Fibroblast of mammary gland (primary cell): ENCODE measurements at regions not wholly inside any gene's neighbourhood (a gene's known extent, or its start where the extent isn't known, plus 50 kb on each side); places are given as distances from the start of the nearest gene placed in this dataset.
A peak's percentile ranks its signal among the peaks of the same experiment; 100 is the strongest.

ENCODE experiments used
- DNase-seq: peaks from one replicate; pipeline ENCODE4 v3.0.0-alpha.2; 2010; ENCODE audit warnings: low read depth
- H3K4me3 ChIP-seq: 2 replicates; pipeline ENCODE4 v1.5.1; 2011; ENCODE audit warnings: low read depth, mild to moderate bottlenecking, low read length, moderate library complexity; ENCODE audit not compliant: control insufficient read depth
- TF ChIP-seq, protein P1 (sequence below): conservative IDR thresholded peaks from 2 replicates; pipeline ENCODE4 v1.5.1; 2011; ENCODE audit warnings: low read depth, low read length, inconsistent platforms; ENCODE audit not compliant: control insufficient read depth, insufficient read depth

DNA sequence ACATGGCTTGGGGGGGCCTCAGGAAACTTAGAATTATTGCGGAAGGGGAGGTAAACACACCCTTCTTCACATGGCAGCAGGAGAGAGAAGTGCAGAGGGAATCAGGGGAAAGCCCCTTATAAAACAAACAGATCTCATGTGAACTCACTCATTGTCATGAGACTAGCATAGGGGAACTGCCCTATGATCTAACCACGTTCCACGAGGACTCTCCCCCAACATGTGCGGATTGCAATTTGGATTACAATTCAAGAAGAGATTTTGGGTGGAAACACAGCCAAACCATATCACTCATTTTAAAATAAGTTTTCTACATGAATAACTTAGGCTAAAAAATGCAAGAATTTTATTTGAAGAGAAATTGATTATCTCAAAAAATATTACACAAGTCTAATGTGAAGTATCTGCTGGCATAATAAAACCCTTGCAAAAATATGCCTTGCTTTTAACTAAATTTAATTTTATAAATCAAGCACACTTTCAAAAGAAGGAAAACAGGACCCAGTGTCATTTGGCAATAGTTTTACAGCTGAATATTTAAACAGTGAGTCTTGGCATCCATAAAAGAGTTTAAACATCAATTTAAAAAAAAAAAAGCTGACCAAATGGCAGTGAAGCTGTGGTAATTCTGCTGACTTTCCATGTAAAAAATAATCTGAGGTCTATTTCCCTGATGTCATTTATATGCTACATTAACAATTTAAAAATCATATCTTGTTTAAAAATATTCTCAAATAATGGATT lies 1057.2 kb downstream of the NAALADL2 start:
- DNase-seq, result peak; percentile 23
- TF ChIP-seq, protein P1, sequence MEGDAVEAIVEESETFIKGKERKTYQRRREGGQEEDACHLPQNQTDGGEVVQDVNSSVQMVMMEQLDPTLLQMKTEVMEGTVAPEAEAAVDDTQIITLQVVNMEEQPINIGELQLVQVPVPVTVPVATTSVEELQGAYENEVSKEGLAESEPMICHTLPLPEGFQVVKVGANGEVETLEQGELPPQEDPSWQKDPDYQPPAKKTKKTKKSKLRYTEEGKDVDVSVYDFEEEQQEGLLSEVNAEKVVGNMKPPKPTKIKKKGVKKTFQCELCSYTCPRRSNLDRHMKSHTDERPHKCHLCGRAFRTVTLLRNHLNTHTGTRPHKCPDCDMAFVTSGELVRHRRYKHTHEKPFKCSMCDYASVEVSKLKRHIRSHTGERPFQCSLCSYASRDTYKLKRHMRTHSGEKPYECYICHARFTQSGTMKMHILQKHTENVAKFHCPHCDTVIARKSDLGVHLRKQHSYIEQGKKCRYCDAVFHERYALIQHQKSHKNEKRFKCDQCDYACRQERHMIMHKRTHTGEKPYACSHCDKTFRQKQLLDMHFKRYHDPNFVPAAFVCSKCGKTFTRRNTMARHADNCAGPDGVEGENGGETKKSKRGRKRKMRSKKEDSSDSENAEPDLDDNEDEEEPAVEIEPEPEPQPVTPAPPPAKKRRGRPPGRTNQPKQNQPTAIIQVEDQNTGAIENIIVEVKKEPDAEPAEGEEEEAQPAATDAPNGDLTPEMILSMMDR, result no peak
- no peak overlapping the region for H3K4me3 ChIP-seq

DNA sequence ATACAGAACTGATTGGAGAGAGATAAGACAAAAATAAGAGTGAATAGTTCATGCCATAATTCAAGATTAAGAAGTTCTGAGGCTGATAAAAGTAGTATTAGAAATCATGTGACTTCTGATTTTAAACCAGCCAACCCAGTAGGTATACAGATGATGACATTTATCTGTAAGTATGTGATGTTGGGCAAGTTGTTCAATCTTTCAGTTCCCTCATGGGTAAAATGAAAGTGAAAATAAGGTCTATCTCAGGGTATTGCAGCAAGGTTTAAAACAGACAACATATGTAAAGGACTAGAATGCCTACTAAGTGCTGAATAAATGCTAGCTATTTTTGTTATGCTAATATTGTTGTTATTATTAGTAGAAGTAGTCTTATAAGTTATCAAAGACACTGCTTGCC lies 1055.7 kb downstream of the NAALADL2 start:
- DNase-seq, result peak; percentile 16

DNA sequence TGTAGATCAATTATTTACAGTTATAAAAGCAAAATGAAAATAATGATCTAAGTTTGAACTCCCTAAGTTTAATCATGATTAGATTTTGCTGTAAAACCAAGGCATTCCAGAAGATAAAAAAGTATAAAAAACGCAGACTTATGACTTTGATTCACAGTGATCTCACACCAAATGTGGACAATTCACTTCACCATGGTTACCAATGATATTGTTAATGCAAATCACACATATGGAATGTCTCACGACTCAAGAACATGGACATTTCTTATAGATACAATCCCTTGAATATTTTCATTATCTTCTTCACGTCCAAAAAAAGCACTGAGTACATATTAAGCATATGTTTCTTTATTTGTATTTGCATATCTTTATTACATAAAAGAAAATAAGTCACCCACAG lies 1054.2 kb downstream of the NAALADL2 start:
- H3K4me3 ChIP-seq, result no peak overlapping the region
- TF ChIP-seq, protein P1, result no peak
- DNase-seq, result no peak

More for the DNA sequence above, 1055.7 kb downstream of the NAALADL2 start:
- no peak overlapping the region for H3K4me3 ChIP-seq
- TF ChIP-seq, protein P1, result no peak

DNA sequence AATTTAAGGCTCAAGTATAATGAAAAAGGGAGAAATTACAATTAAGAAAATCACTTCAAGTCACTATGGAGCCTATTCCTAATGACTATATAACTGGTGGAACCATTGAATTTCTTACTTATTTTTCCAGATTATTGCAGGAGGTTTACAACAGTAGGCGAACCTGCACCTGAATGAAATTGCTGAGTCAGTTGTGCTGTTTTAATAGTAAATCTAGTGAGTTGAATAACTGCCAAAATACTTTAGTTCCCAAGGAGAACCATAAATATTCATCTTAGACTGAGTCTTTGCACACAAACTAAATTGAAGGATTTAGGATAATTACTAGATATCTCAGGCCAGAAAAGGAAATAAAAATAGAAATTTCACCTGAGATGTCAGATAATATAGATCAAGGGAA lies 1052.8 kb downstream of the NAALADL2 start:
- TF ChIP-seq, protein P1, result no peak
- no peak for DNase-seq
- no peak overlapping the region for H3K4me3 ChIP-seq

DNA sequence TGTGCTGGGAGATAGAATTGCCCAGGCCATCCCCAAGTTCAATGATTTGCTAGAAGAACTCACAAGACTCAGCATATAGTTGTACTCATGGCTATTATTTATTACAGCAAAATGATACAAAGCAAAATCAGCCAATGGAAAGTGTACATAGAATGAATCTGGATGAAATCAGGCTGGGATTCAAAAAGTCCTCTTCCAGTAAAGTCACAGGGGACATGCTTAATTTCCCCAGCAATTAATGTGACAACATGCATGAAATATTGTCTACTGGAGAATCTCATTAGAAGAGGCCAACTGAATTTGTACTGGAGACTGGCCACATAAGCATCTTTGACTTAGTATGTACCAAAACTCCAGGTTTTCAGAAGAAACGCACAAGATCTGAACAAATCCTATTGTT lies 1043.1 kb downstream of the NAALADL2 start:
- TF ChIP-seq, protein P1, result no peak
- DNase-seq, result no peak
- H3K4me3 ChIP-seq, result no peak overlapping the region

DNA sequence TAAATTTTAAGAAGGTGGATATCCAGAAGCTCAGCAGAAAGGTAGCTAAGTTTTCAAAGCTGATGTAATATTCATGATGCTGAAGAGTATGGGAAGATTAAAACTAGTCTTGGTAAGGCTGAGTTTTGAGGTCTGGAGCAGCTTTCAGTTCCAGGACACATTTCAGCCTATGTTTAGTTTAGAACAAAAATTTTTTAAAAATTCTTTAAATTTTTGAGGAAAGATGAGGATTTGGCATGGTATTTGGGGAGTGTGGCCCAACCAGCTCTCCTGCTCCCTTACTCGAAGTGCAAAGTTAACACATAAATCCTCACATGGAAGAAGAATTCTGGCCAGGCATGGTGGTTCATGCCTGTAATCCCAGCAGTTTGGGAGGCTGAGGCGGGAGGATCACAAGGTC lies 1039.1 kb downstream of the NAALADL2 start:
- no peak overlapping the region for H3K4me3 ChIP-seq
- TF ChIP-seq, protein P1, result no peak
- DNase-seq, result no peak

DNA sequence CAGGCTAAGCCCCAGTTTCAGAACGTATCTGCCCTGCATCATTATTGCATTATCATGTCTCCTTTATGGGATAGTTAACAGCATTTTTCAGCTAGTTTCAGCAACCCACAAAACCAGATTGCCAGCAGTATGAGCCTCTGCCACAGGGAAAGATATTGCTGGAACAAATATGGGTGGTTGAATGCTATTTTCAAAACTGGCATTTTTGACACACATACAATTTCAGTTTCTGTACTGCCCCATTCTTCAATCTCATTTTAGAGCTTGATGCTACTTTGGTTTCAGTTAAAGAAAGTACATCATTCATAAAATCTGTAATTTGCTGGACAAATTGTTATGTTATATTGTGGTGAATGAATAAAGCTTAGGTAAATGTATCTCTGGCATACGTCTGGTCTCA lies 1037.5 kb downstream of the NAALADL2 start:
- no peak for DNase-seq
- TF ChIP-seq, protein P1, result no peak
- H3K4me3 ChIP-seq, result no peak overlapping the region
